C4-2B (cell line): ENCODE measurements at regions not wholly inside any gene's neighbourhood (a gene's known extent, or its start where the extent isn't known, plus 50 kb on each side); places are given as distances from the start of the nearest gene placed in this dataset.

Experiments
- ZFX ChIP-seq: fragments of 450-650 bp; IDR thresholded peaks from 2 replicates; pipeline ENCODE4 v1.6.1; 2017
- TF ChIP-seq, protein P1 (sequence below): fragments of 450-650 bp; conservative IDR thresholded peaks from 2 replicates; pipeline ENCODE4 v1.5.1; 2017; ENCODE audit warnings: mild to moderate bottlenecking

DNA sequence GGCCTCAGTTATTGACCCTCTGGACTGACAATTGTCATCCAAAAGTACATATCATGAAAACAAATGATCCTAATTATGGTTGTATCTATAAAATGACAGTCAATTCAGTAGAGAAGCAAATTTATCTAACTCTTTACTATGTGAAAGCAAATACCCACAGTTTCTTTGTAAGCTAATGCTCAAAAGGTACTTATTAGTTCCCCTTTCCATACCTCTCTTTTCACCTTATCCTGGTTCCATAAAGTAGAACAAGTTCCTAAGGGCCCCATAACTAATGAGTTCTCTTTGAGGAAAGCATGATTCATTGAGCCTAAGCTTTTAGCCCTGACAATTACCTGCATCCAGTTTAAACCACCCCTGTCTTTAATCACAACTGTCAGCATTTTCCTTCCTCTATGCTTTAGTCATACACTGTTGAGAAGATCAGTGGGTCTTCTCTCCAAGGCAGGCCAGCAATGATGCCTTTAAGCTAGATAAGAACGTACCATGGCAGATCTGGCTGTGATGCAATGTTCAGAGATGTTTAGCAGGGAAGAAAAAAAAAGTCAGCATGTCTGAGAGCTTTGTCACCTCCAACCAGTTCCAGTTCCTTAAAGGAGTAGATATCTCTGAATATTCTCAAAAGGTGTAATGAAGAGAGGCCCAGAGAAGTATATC, 179.7 kb upstream of the RASGEF1B start:
- TF ChIP-seq, protein P1, sequence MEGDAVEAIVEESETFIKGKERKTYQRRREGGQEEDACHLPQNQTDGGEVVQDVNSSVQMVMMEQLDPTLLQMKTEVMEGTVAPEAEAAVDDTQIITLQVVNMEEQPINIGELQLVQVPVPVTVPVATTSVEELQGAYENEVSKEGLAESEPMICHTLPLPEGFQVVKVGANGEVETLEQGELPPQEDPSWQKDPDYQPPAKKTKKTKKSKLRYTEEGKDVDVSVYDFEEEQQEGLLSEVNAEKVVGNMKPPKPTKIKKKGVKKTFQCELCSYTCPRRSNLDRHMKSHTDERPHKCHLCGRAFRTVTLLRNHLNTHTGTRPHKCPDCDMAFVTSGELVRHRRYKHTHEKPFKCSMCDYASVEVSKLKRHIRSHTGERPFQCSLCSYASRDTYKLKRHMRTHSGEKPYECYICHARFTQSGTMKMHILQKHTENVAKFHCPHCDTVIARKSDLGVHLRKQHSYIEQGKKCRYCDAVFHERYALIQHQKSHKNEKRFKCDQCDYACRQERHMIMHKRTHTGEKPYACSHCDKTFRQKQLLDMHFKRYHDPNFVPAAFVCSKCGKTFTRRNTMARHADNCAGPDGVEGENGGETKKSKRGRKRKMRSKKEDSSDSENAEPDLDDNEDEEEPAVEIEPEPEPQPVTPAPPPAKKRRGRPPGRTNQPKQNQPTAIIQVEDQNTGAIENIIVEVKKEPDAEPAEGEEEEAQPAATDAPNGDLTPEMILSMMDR, result no peak
- no peak for TF ChIP-seq ZFX
